UCSD-AML1 (cell line): ENCODE measurements at regions not wholly inside any gene's neighbourhood (a gene's known extent, or its start where the extent isn't known, plus 50 kb on each side); places are given as distances from the start of the nearest gene placed in this dataset.
"Not testable (repeated sequence)": the region's sequence is repeated elsewhere in the genome, so short reads cannot be mapped to it uniquely, and the experiment has no call there.

Experiments used
- DNase-seq: peaks from one replicate; lab custom pipeline; 2025; ENCODE audit not compliant: unreplicated experiment; lab: John Stamatoyannopoulos, UW

GRCh38 chr5:116771466-116772151 lies 197.0 kb upstream of the SEMA6A start:
- DNase-seq, result no peak

GRCh38 chr5:116769953-116770352 lies 195.3 kb upstream of the SEMA6A start:
- not testable (repeated sequence) for DNase-seq

- no peak for DNase-seq
Observed at GRCh38 chr5:116769470-116769869, 194.8 kb upstream of the SEMA6A start.

- DNase-seq, result no peak
Observed at GRCh38 chr5:116766470-116766947, 191.9 kb upstream of the SEMA6A start.

- DNase-seq, result no peak
Observed at GRCh38 chr5:116765441-116765840, 190.8 kb upstream of the SEMA6A start.

- DNase-seq, result no peak
Observed at GRCh38 chr5:116764941-116765340, 190.3 kb upstream of the SEMA6A start.

GRCh38 chr5:116763987-116764866 lies 189.6 kb upstream of the SEMA6A start:
- DNase-seq, result no peak

GRCh38 chr5:116759860-116760640 lies 185.4 kb upstream of the SEMA6A start:
- no peak for DNase-seq

- no peak for DNase-seq
Observed at GRCh38 chr5:116757326-116757725, 182.7 kb upstream of the SEMA6A start.

- DNase-seq, result peak; percentile 9
Observed at GRCh38 chr5:116756531-116756930, 181.9 kb upstream of the SEMA6A start.

GRCh38 chr5:116754556-116754955 lies 179.9 kb upstream of the SEMA6A start:
- DNase-seq, result no peak

- DNase-seq, result no peak
Observed at GRCh38 chr5:116751684-116752083, 177.1 kb upstream of the SEMA6A start.

- DNase-seq, result no peak
Observed at GRCh38 chr5:116750631-116751580, 176.3 kb upstream of the SEMA6A start.

- DNase-seq, result no peak
Observed at GRCh38 chr5:116747881-116748280, 173.3 kb upstream of the SEMA6A start.

GRCh38 chr5:116746668-116747067 lies 172.0 kb upstream of the SEMA6A start:
- no peak for DNase-seq

GRCh38 chr5:116740771-116741170 lies 166.1 kb upstream of the SEMA6A start:
- no peak for DNase-seq

GRCh38 chr5:116739571-116739970 lies 164.9 kb upstream of the SEMA6A start:
- no peak for DNase-seq

- no peak for DNase-seq
Observed at GRCh38 chr5:116738615-116739261, 164.1 kb upstream of the SEMA6A start.

GRCh38 chr5:116738239-116738614 lies 163.6 kb upstream of the SEMA6A start:
- no peak for DNase-seq

GRCh38 chr5:116736671-116737070 lies 162.0 kb upstream of the SEMA6A start:
- DNase-seq, result no peak
